ENCODE measurements at regions not wholly inside any gene's neighbourhood (a gene's known extent, or its start where the extent isn't known, plus 50 kb on each side); places are given as distances from the start of the nearest gene placed in this dataset.
"Not testable (repeated sequence)": the region's sequence is repeated elsewhere in the genome, so short reads cannot be mapped to it uniquely, and the experiment has no call there.

DNA sequence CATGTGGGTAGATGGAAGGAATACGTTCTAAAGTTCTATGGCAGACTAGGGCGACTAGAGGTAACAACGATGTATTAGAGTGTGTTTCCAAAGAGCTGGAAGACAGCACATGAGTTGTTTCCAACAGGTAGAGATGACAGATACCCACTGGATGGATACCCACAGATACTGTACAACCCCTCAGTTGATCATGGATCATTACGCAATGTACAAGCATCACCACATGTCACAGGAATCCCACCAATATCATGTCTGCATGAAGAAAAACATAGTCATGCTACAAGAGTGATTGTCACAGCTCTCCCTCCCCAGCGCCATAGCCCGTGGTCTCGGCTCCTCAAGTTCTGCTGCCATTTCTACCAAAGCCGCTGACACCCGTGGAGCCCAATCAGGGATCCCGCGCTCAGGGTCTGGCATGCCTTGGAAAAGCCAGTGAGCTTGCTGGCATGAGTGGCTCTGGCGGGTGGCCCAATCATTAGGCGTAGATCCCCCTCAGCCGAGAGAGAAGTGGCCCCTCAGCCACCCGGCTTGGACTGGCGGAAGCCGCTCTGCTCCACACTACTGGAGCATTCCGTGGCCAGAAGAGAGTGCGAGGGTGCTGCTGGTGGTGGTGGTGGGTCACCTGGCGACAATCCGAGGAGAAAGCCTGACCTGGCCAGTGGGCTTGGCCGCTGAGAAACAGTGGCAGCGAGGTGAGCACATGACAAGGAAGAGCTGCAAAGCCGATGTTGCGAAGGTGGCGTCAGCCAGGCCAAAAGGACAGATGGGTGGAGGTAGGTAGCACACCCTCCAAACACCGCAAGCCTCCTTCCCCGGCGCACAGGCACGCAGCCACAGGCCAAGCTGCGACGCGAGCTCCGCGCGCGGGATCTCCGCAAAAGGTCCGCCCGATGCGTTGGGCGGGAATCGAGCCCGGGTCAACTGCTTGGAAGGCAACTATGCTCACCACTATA, 65.7 kb upstream of the FCGR2A start:
- Histone ChIP-seq H3K36me3 (no peaks in the 10 kb centered on the region), H3K4me3 (replicated peaks in 1 of 3) (no peak overlapping the region), H3K27ac (no peak overlapping the region), H3K4me1 (peaks cover 4 to 6% of the 10 kb centered on the region in 2 donors), H3K9me3 (no peaks in the 10 kb centered on the region), H3K27me3 (no peaks in the 10 kb centered on the region)
- WGBS, 2 donors, result 15 to 41% methylated on average over 15 to 41 of the region's 44 CpGs
- peak; percentile 10 to 12 for DNase-seq
- TF ChIP-seq, protein P1, sequence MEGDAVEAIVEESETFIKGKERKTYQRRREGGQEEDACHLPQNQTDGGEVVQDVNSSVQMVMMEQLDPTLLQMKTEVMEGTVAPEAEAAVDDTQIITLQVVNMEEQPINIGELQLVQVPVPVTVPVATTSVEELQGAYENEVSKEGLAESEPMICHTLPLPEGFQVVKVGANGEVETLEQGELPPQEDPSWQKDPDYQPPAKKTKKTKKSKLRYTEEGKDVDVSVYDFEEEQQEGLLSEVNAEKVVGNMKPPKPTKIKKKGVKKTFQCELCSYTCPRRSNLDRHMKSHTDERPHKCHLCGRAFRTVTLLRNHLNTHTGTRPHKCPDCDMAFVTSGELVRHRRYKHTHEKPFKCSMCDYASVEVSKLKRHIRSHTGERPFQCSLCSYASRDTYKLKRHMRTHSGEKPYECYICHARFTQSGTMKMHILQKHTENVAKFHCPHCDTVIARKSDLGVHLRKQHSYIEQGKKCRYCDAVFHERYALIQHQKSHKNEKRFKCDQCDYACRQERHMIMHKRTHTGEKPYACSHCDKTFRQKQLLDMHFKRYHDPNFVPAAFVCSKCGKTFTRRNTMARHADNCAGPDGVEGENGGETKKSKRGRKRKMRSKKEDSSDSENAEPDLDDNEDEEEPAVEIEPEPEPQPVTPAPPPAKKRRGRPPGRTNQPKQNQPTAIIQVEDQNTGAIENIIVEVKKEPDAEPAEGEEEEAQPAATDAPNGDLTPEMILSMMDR (IDR thresholded peaks at IDR 0.05), result no peak
- no peak for TF ChIP-seq POLR2A (IDR thresholded peaks at IDR 0.05)
- intact Hi-C loops (cut with DNase I), result no loop called here

DNA sequence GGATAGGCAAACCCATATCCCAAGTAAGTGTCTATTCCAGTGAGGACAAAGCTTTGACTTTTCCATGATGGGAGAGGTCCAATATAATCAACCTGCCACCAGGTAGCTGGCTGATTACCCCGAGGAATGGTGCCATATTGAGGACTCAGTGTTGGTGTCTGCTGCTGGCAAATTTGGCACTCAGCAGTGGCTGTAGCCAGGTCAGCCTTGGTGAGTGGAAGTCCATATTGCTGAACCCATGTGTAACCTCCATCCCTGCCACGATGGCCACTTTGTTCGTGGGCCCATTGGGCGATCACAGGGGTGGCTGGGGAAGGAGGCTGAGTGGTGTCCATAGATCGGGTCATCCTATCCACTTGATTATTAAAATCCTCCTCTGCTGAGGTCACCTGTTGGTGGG, 65.5 kb upstream of the CFAP126 start:
- H3K27ac ChIP-seq; DNase-seq; H3K4me3 ChIP-seq (replicated peaks in 1 of 3); H3K4me1 ChIP-seq; intact Hi-C loops (cut with DNase I); H3K9me3 ChIP-seq; H3K36me3 ChIP-seq; H3K27me3 ChIP-seq: not testable (repeated sequence)
- WGBS, 2 donors, result 86 to 90% methylated on average over 5 of the region's 5 CpGs

DNA sequence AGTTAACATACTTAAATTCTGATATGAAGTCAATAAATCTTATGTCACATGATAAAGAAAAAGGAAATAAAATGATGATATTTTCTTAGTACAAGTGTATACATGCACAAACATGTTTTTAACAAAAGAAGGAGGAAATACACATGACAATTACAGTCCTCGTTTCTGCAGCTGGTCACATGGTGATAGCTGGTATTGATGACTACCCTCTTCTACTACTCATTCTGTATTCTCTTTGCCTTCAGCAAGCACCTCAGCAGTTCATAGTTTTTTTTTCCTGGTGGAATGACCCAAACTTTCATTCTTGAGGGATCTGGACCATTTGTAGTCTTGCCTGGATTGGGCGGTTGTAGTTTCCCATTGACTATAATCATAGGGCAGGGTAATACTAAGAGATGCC, 64.4 kb upstream of the CFAP126 start:
- no peaks in the 10 kb centered on the region for H3K27me3 ChIP-seq

DNA sequence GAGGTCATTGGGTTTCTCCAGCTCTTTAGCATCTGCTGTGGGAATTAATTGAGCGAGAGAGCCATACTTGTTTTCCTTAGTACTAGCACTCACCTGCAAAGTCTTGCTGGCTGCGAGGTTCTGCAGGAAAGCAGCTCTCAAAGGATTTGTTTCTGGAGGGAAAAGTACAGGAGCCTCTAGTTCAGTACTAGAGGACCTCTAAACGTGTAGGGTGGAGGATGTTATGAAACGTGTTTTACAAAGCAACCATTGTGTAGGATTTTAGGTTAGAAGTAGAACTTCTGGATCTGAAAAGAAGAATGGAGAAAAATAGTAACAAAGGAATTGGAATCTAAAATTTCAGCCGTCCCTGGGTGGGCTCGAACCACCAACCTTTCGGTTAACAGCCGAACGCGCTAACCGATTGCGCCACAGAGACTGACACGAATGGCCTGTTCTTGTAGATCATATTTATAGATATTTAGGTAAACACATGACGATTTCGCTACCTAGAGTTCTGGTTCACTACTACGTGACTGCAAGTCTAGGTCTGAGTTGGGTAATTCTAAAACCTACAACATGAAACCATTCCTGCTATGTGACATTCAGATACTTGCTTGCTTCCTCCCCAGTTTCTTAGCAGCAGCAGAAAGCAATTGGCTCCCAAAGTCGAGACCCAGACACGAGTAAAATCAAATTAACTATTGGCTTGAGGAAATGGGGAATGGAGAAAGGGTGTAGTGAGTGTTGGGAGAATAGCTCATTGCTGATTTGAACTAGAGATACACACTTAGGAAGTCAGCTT, 60.2 kb upstream of the CFAP126 start:
- Histone ChIP-seq H3K27ac (no peak overlapping the region), H3K9me3 (no peaks in the 10 kb centered on the region), H3K4me1 (no peaks in the 10 kb centered on the region), H3K36me3 (no peaks in the 10 kb centered on the region), H3K4me3 (replicated peaks in 1 of 3) (no peak overlapping the region), H3K27me3 (no peaks in the 10 kb centered on the region)
- no peak for DNase-seq
- intact Hi-C loops (cut with DNase I), result no loop called here
- 25 to 37% methylated on average over 18 of the region's 18 CpGs for WGBS, 2 donors
- TF ChIP-seq, protein P1 (IDR thresholded peaks at IDR 0.05), result no peak
- TF ChIP-seq POLR2A (IDR thresholded peaks at IDR 0.05), result no peak

More for the DNA sequence above, 64.4 kb upstream of the CFAP126 start:
- intact Hi-C loops (cut with DNase I), result no loop called here
- no peak for DNase-seq
- no peak overlapping the region for H3K27ac ChIP-seq
- TF ChIP-seq POLR2A (IDR thresholded peaks at IDR 0.05), result no peak
- TF ChIP-seq, protein P1 (IDR thresholded peaks at IDR 0.05), result no peak
- no peak overlapping the region for H3K4me3 ChIP-seq (replicated peaks in 1 of 3)
- no peaks in the 10 kb centered on the region for H3K4me1 ChIP-seq
- WGBS, 2 donors, result 84 to 97% methylated on average over 2 of the region's 2 CpGs
- no peaks in the 10 kb centered on the region for H3K9me3 ChIP-seq
- H3K36me3 ChIP-seq, result no peaks in the 10 kb centered on the region

DNA sequence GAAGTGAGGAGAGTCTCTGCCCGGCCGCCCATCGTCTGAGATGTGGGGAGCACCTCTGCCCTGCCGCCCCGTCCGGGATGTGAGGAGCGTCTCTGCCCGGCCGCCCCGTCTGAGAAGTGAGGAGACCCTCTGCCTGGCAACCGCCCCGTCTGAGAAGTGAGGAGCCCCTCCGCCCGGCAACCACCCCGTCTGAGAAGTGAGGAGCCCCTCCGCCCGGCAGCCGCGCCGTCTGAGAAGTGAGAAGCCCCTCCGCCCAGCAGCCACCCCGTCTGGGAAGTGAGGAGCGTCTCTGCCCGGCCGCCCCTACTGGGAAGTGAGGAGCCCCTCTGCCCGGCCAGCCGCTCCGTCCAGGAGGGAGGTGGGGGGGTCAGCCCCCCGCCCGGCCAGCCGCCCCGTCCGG, 55.2 kb upstream of the CFAP126 start:
- H3K27me3 ChIP-seq; intact Hi-C loops (cut with DNase I): not testable (repeated sequence)
- WGBS, 2 donors, result no CpG with 5 or more reads among the region's 33 CpGs

DNA sequence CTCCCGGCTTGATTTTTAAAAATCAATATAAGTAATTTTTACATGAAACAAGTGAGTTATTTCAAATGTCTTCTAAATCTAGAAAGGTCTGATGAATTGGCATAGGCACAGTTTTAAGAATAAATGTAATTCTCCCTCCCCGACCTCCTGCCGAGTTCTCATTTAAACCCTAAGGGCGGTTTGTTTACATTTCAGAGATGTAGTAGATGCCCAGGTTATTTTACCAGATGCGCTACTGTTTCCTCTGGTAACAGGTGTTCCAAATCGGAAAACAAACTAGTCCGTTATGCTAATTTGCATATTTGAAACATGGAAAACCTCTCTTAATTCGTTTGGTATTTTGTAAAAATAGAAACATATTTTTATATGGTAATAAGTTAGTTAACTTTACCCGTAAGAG, 53.8 kb upstream of the CFAP126 start:
- H3K9me3 ChIP-seq, result no peaks in the 10 kb centered on the region
- 60 to 62% methylated on average over 9 of the region's 9 CpGs for WGBS, 2 donors
- H3K27me3 ChIP-seq, result no peaks in the 10 kb centered on the region
- intact Hi-C loops (cut with DNase I), result no loop called here
- TF ChIP-seq POLR2A (IDR thresholded peaks at IDR 0.05), result no peak
- TF ChIP-seq, protein P1 (IDR thresholded peaks at IDR 0.05), result no peak
- DNase-seq, result no peak
- no peaks in the 10 kb centered on the region for H3K36me3 ChIP-seq
- no peaks in the 10 kb centered on the region for H3K4me1 ChIP-seq
- H3K27ac ChIP-seq, result no peak overlapping the region
- H3K4me3 ChIP-seq (replicated peaks in 1 of 3), result no peak overlapping the region

More for the DNA sequence above, 55.2 kb upstream of the CFAP126 start:
- not testable (repeated sequence) for H3K4me3 ChIP-seq (replicated peaks in 1 of 3); H3K27ac ChIP-seq; H3K9me3 ChIP-seq; H3K36me3 ChIP-seq; DNase-seq; H3K4me1 ChIP-seq

All from thyroid gland (tissue), 4 donors.